ENCODE measurements at regions not wholly inside any gene's neighbourhood (a gene's known extent, or its start where the extent isn't known, plus 50 kb on each side); places are given as distances from the start of the nearest gene placed in this dataset.

- no peak for DNase-seq (ENCODE audit: low spot score)
Measured at GRCh38 chr2:122114421-122114820, 359.0 kb downstream of the TSN start.

GRCh38 chr2:122117371-122117770 is 361.9 kb downstream of the TSN start:
- no peak for DNase-seq (ENCODE audit: low spot score)

GRCh38 chr2:122129399-122129798 is 373.9 kb downstream of the TSN start:
- no peak for DNase-seq (ENCODE audit: low spot score)

GRCh38 chr2:122132147-122132691 is 376.8 kb downstream of the TSN start:
- no peak for DNase-seq (ENCODE audit: low spot score)

- no peak for DNase-seq (ENCODE audit: low spot score)
Measured at GRCh38 chr2:122135021-122135937, 379.8 kb downstream of the TSN start.

- peak; percentile 47 for DNase-seq (ENCODE audit: low spot score)
Measured at GRCh38 chr2:122136056-122136455, 380.6 kb downstream of the TSN start.

GRCh38 chr2:122138561-122138960 is 383.1 kb downstream of the TSN start:
- no peak for DNase-seq (ENCODE audit: low spot score)

- DNase-seq (ENCODE audit: low spot score): no peak
Measured at GRCh38 chr2:122139739-122140420, 384.4 kb downstream of the TSN start.

- DNase-seq (ENCODE audit: low spot score): no peak
Measured at GRCh38 chr2:122144884-122145283, 389.4 kb downstream of the TSN start.

GRCh38 chr2:122145856-122146255 is 390.4 kb downstream of the TSN start:
- peak; percentile 17 for DNase-seq (ENCODE audit: low spot score)

- no peak for DNase-seq (ENCODE audit: low spot score)
Measured at GRCh38 chr2:122148128-122148767, 392.8 kb downstream of the TSN start.

GRCh38 chr2:122150524-122151280 is 395.3 kb downstream of the TSN start:
- no peak for DNase-seq (ENCODE audit: low spot score)

- no peak for DNase-seq (ENCODE audit: low spot score)
Measured at GRCh38 chr2:122152571-122152970, 397.1 kb downstream of the TSN start.

GRCh38 chr2:122156176-122156890 is 400.9 kb downstream of the TSN start:
- no peak for DNase-seq (ENCODE audit: low spot score)

GRCh38 chr2:122157158-122157557 is 401.7 kb downstream of the TSN start:
- no peak for DNase-seq (ENCODE audit: low spot score)

- DNase-seq (ENCODE audit: low spot score): no peak
Measured at GRCh38 chr2:122163617-122164016, 408.2 kb downstream of the TSN start.

GRCh38 chr2:122164964-122165363 is 409.5 kb downstream of the TSN start:
- DNase-seq (ENCODE audit: low spot score): no peak

GRCh38 chr2:122166820-122167219 is 411.4 kb downstream of the TSN start:
- DNase-seq (ENCODE audit: low spot score): no peak

- no peak for DNase-seq (ENCODE audit: low spot score)
Measured at GRCh38 chr2:122167515-122167914, 412.1 kb downstream of the TSN start.

GRCh38 chr2:122168799-122169198 is 413.3 kb downstream of the TSN start:
- DNase-seq (ENCODE audit: low spot score): peak; percentile 17

GRCh38 chr2:122172812-122173211 is 417.4 kb downstream of the TSN start:
- DNase-seq (ENCODE audit: low spot score): no peak

Measured in SW480 (cell line).